ENCODE measurements at regions not wholly inside any gene's neighbourhood (a gene's known extent, or its start where the extent isn't known, plus 50 kb on each side); places are given as distances from the start of the nearest gene placed in this dataset.

DNA sequence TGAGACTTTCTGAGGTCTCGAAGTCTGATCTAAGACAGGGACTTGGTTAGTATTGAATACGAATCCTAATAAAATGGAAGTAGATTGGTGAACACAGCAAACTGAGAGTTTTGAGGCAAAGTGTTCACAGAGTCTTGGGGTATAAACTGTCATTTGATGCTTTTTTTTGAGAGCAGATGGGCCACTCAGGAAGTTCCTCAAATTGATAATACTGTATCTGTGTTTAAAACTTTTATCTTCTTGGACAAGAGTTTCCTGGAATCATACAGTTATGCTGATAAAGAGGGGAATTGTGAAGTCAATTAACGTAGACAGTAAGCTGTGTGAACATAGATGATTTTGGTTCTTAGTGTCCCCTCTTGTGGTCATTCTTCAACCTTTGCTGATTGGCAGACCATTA lies 80.0 kb upstream of the CLPB start:
- TF ChIP-seq, protein P1, sequence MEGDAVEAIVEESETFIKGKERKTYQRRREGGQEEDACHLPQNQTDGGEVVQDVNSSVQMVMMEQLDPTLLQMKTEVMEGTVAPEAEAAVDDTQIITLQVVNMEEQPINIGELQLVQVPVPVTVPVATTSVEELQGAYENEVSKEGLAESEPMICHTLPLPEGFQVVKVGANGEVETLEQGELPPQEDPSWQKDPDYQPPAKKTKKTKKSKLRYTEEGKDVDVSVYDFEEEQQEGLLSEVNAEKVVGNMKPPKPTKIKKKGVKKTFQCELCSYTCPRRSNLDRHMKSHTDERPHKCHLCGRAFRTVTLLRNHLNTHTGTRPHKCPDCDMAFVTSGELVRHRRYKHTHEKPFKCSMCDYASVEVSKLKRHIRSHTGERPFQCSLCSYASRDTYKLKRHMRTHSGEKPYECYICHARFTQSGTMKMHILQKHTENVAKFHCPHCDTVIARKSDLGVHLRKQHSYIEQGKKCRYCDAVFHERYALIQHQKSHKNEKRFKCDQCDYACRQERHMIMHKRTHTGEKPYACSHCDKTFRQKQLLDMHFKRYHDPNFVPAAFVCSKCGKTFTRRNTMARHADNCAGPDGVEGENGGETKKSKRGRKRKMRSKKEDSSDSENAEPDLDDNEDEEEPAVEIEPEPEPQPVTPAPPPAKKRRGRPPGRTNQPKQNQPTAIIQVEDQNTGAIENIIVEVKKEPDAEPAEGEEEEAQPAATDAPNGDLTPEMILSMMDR (IDR thresholded peaks at IDR 0.05): no peak
- no peak for TF ChIP-seq EZH2 (IDR thresholded peaks at IDR 0.05)

Measured in neural progenitor cell (in vitro differentiated cells).